HepG2 (cell line): ENCODE measurements at regions not wholly inside any gene's neighbourhood (a gene's known extent, or its start where the extent isn't known, plus 50 kb on each side); places are given as distances from the start of the nearest gene placed in this dataset.

Experiments
- ATAC-seq: fragments of 200-7000 bp; cut with Tn5 transposase; 3 replicates; pipeline ENCODE4 v1.9.1; 2020; ENCODE audit warnings: mild to moderate bottlenecking, moderate library complexity
- BruUV-seq: library from RNA; stranded (reverse); fragments of 400-500 nt; replicated peaks from 2 replicates; lab custom pipeline; 2021; lab: Mats Ljungman, UMichigan
- CTCF ChIA-PET: fragments of 300-600 bp; formaldehyde crosslinking; extraction: SDS; loops from one replicate; lab custom pipeline; 2021; ENCODE audit warnings: low total read pairs, inconsistent platforms, low intra/inter-chr PET ratio; lab: Yijun Ruan, JAX
- POLR2A ChIA-PET: fragments of 350-600 bp; sonication (Branson Sonifier 250); formaldehyde crosslinking; loops from one replicate; lab custom pipeline; 2020; ENCODE audit warnings: antibody characterized with exemption, inconsistent platforms; lab: Yijun Ruan, JAX
- DNase-seq: peaks from one replicate; pipeline ENCODE4 v3.0.0-alpha.2; 2015; ENCODE audit warnings: low spot score
- FAIRE-seq: peaks from 3 replicates; lab custom pipeline; 2011; peaks lifted over from hg19 to GRCh38; lab: Jason Lieb, UNC
- H2AFZ ChIP-seq: one replicate; pipeline ENCODE4 v1.6.1; 2011; ENCODE audit warnings: low read length, inconsistent platforms
- H3K27ac ChIP-seq: fragments of 300-600 bp; 3 replicates; pipeline ENCODE4 v1.8.0; 2011; ENCODE audit warnings: mixed run types, mild to moderate bottlenecking, mixed read lengths, low read length, inconsistent platforms; ENCODE audit not compliant: insufficient read depth; ENCODE audit errors: extremely low read length
- H3K27me3 ChIP-seq, 2 experiments: fragments of 200-600 bp in 1 of 2; 2 replicates in 1 of 2; 3 replicates in 1 of 2; pipeline versions ENCODE4 v1.6.0 to v1.8.0; 2011; ENCODE audit warnings: low read length in 2 of 2, mild to moderate bottlenecking in 2 of 2, moderate library complexity in 2 of 2, inconsistent platforms in 1 of 2; ENCODE audit not compliant: insufficient read depth in 2 of 2, control insufficient read depth in 1 of 2
- H3K36me3 ChIP-seq, 2 experiments: fragments of 200-600 bp in 1 of 2; replicated peaks in 1 of 2; 2 replicates in 1 of 2; 3 replicates in 1 of 2; pipeline versions ENCODE4 v1.5.1 to v1.8.0; 2011; ENCODE audit warnings: low read length in 2 of 2, inconsistent platforms in 1 of 2; ENCODE audit not compliant: insufficient read depth in 2 of 2, control insufficient read depth in 1 of 2
- H3K4me1 ChIP-seq: 2 replicates; pipeline ENCODE4 v1.5.1; 2012; ENCODE audit warnings: low read length, inconsistent platforms; ENCODE audit not compliant: insufficient read depth
- H3K4me2 ChIP-seq: 2 replicates; pipeline ENCODE4 v1.6.0; 2011; ENCODE audit warnings: low read depth, low read length, inconsistent platforms
- H3K4me3 ChIP-seq, 3 experiments: fragments of 200-600 bp in 1 of 3; sonication (generic), shearing (Covaris generic) in 1 of 3; replicated peaks in 1 of 3; 2 replicates each; pipeline ENCODE4 v1.5.1; 2011 to 2016; ENCODE audit warnings: low read length in 3 of 3, inconsistent platforms in 2 of 3, low read depth in 2 of 3, mild to moderate bottlenecking in 2 of 3, control low read depth in 1 of 3, mixed read lengths in 1 of 3; ENCODE audit not compliant: insufficient read depth in 1 of 3
- H3K79me2 ChIP-seq: one replicate; pipeline ENCODE4 v1.6.1; 2011; ENCODE audit warnings: low read length, inconsistent platforms; ENCODE audit not compliant: insufficient read depth
- H3K9ac ChIP-seq: 2 replicates; pipeline ENCODE4 v1.6.0; 2011; ENCODE audit warnings: mild to moderate bottlenecking, low read depth, low read length, inconsistent platforms; ENCODE audit not compliant: insufficient read depth
- H3K9me3 ChIP-seq: 2 replicates; pipeline ENCODE4 v1.5.1; 2012; ENCODE audit warnings: mild to moderate bottlenecking, low read length
- H4K20me1 ChIP-seq: 2 replicates; pipeline ENCODE4 v1.6.0; 2011; ENCODE audit warnings: inconsistent platforms, mild to moderate bottlenecking, low read length, moderate library complexity; ENCODE audit not compliant: insufficient read depth
- ARID4A ChIP-seq: sonication (generic); formaldehyde crosslinking; IDR thresholded peaks from 2 replicates; pipeline ENCODE4 v1.5.0; 2020; ENCODE audit warnings: mild to moderate bottlenecking, missing genetic modification reagents, borderline replicate concordance
- GRHL1 ChIP-seq: sonication (generic); formaldehyde crosslinking; conservative IDR thresholded peaks from 2 replicates; pipeline ENCODE4 v1.8.0; 2022; ENCODE audit warnings: missing genetic modification reagents
- KAT2B ChIP-seq: fragments of 150-350 bp; IDR thresholded peaks from 2 replicates; pipeline ENCODE4 v1.6.1; 2014; ENCODE audit warnings: low read depth, low read length, borderline replicate concordance
- NR2F1 ChIP-seq, 2 experiments: fragments of 450-650 bp in 1 of 2; formaldehyde crosslinking in 1 of 2; IDR thresholded peaks; 2 replicates each; pipeline versions ENCODE4 v1.5.0 to v1.6.1; 2016 to 2020; ENCODE audit warnings: mild to moderate bottlenecking in 1 of 2, missing compliant biosample characterization in 1 of 2, missing genetic modification reagents in 1 of 2, moderate library complexity in 1 of 2
- RELA ChIP-seq: sonication (generic); formaldehyde crosslinking; IDR thresholded peaks from 2 replicates; pipeline ENCODE4 v1.4.0; 2020; ENCODE audit warnings: missing genetic modification reagents
- SMARCC2 ChIP-seq: fragments of 450-650 bp; IDR thresholded peaks from 2 replicates; pipeline ENCODE4 v1.6.1; 2017; ENCODE audit warnings: antibody characterized with exemption, mild to moderate bottlenecking
- SP1 ChIP-seq, 2 experiments: fragments of 450-650 bp in 1 of 2; sonication (generic) in 1 of 2; formaldehyde crosslinking in 1 of 2; IDR thresholded peaks; 2 replicates each; pipeline versions ENCODE4 v1.4.0 to v1.6.1; 2016 to 2020; ENCODE audit warnings: missing genetic modification reagents in 1 of 2
- ZMYM3 ChIP-seq: sonication (generic); formaldehyde crosslinking; IDR thresholded peaks from 2 replicates; pipeline ENCODE4 v1.5.1; 2020; ENCODE audit warnings: mild to moderate bottlenecking, missing genetic modification reagents
- ZNF484 ChIP-seq: sonication (generic); formaldehyde crosslinking; IDR thresholded peaks from 2 replicates; pipeline ENCODE4 v1.5.1; 2020; ENCODE audit warnings: mild to moderate bottlenecking, low read depth, missing genetic modification reagents, borderline replicate concordance
- ZNF543 ChIP-seq: sonication (generic); formaldehyde crosslinking; IDR thresholded peaks from 2 replicates; pipeline ENCODE4 v1.4.0; 2020; ENCODE audit warnings: mild to moderate bottlenecking, missing genetic modification reagents
- ZNF577 ChIP-seq: sonication (generic); formaldehyde crosslinking; IDR thresholded peaks from 2 replicates; pipeline ENCODE4 v1.4.0; 2020; ENCODE audit warnings: mild to moderate bottlenecking, low read depth, missing genetic modification reagents, borderline replicate concordance
- ZNF629 ChIP-seq: sonication (generic); formaldehyde crosslinking; conservative IDR thresholded peaks from 2 replicates; pipeline ENCODE4 v1.5.0; 2020; ENCODE audit warnings: missing genetic modification reagents
- ZNF776 ChIP-seq: sonication (generic); formaldehyde crosslinking; IDR thresholded peaks from 2 replicates; pipeline ENCODE4 v1.4.0; 2020; ENCODE audit warnings: mild to moderate bottlenecking, missing genetic modification reagents
- WGBS: methylation state at CpG from one replicate; pipeline ENCODE4 v1.1.6; 2017; ENCODE audit warnings: low lambda C conversion rate; 5-methylcytosine and 5-hydroxymethylcytosine counted together
- in situ Hi-C: cut with HindIII; loops from 2 replicates; pipeline ENCODE4 v1.10.0; 2017; ENCODE audit warnings: low pct_unique_long_range_greater_than_20kb; ENCODE audit not compliant: extremely low pct_ligation_motif_present
- intact Hi-C: fragments of 100-400 bp; cut with micrococcal nuclease; formaldehyde crosslinking; loops from one replicate; pipeline ENCODE4 v1.10.0; 2022; ENCODE audit not compliant: unreplicated experiment

- peaks cover 2 to 24% of the 10 kb centered on the region in 2 experiments; a peak in 3 of 5 replicates for H3K27me3 ChIP-seq
- H2AFZ ChIP-seq: no peak overlapping the region
- no peak for TF ChIP-seq ZNF776 (CRISPR knock-in tag)
- TF ChIP-seq ZNF543 (CRISPR knock-in tag): no peak
- ChIA-PET POLR2A (no interaction called here), CTCF (no interaction called here)
- no TSS peak for BruUV-seq
- FAIRE-seq: no peak
- no peaks in the 10 kb centered on the region for H3K36me3 ChIP-seq
- no peak for ATAC-seq
- in situ Hi-C loops (no loop called here), intact Hi-C loops (no loop called here)
- H4K20me1 ChIP-seq: no peaks in the 10 kb centered on the region
- H3K27ac ChIP-seq: no peak overlapping the region
- no peaks in the 10 kb centered on the region for H3K4me1 ChIP-seq
- DNase-seq: no peak
- no peak overlapping the region for H3K4me3 ChIP-seq
- no peaks in the 10 kb centered on the region for H3K79me2 ChIP-seq
- WGBS: 0% methylated on average over 1 of the region's 1 CpG
- H3K9me3 ChIP-seq: no peaks in the 10 kb centered on the region
- no peak overlapping the region for H3K9ac ChIP-seq
- H3K4me2 ChIP-seq: no peak overlapping the region
These were observed 160.0 kb upstream of the DTNBP1 start for GRCh38 chr6:15822835-15823234.

GRCh38 chr6:15819841-15820240, 157.0 kb upstream of the DTNBP1 start:
- FAIRE-seq (no peak), ATAC-seq (no peak), DNase-seq (no peak)
- H3K27ac ChIP-seq: no peak overlapping the region
- peaks cover 3 to 27% of the 10 kb centered on the region in 2 experiments; a peak in 4 of 5 replicates for H3K27me3 ChIP-seq
- in situ Hi-C loops (no loop called here), intact Hi-C loops (no loop called here)
- H4K20me1 ChIP-seq: no peaks in the 10 kb centered on the region
- no TSS peak for BruUV-seq
- H3K9me3 ChIP-seq: no peaks in the 10 kb centered on the region
- H3K36me3 ChIP-seq: no peaks in the 10 kb centered on the region
- WGBS: 41% methylated on average over 7 of the region's 7 CpGs
- H3K4me1 ChIP-seq: no peaks in the 10 kb centered on the region
- no peak overlapping the region for H3K9ac ChIP-seq
- no peak overlapping the region for H3K4me2 ChIP-seq
- no peaks in the 10 kb centered on the region for H3K79me2 ChIP-seq
- ChIA-PET POLR2A (no interaction called here), CTCF (no interaction called here)
- H3K4me3 ChIP-seq: no peak overlapping the region
- H2AFZ ChIP-seq: no peak overlapping the region
- TF ChIP-seq SP1 (IDR thresholded peaks at IDR 0.05): no peak
- TF ChIP-seq SP1 (CRISPR knock-in tag; IDR thresholded peaks at IDR 0.05): no peak
- no peak for TF ChIP-seq NR2F1 (CRISPR knock-in tag; IDR thresholded peaks at IDR 0.05)
- no peak for TF ChIP-seq ZMYM3 (CRISPR knock-in tag)
- TF ChIP-seq ZNF577 (CRISPR knock-in tag): no peak
- no peak for TF ChIP-seq ARID4A (CRISPR knock-in tag)
- no peak for TF ChIP-seq GRHL1 (CRISPR knock-in tag)
- no peak for TF ChIP-seq SMARCC2
- TF ChIP-seq KAT2B: no peak
- no peak for TF ChIP-seq ZNF484 (CRISPR knock-in tag)
- TF ChIP-seq ZNF629 (CRISPR knock-in tag): no peak
- no peak for TF ChIP-seq RELA
